Rectal smooth muscle tissue (tissue), 1 donor: ENCODE measurements at regions not wholly inside any gene's neighbourhood (a gene's known extent, or its start where the extent isn't known, plus 50 kb on each side); places are given as distances from the start of the nearest gene placed in this dataset.

Experiments used
- H3K27ac ChIP-seq: one replicate; pipeline ENCODE4 v1.7.0; 2013; ENCODE audit warnings: low read depth, low read length, inconsistent platforms
- H3K27me3 ChIP-seq: one replicate; pipeline ENCODE4 v1.7.0; 2013; ENCODE audit warnings: low read length; ENCODE audit not compliant: control insufficient read depth, insufficient read depth
- H3K36me3 ChIP-seq: one replicate; pipeline ENCODE4 v1.7.0; 2013; ENCODE audit warnings: low read length; ENCODE audit not compliant: control insufficient read depth, insufficient read depth
- H3K4me1 ChIP-seq: one replicate; pipeline ENCODE4 v1.7.0; 2013; ENCODE audit warnings: low read length; ENCODE audit not compliant: control insufficient read depth, insufficient read depth
- H3K4me3 ChIP-seq: one replicate; pipeline ENCODE4 v1.7.0; 2013; ENCODE audit warnings: low read length
- H3K9ac ChIP-seq: one replicate; pipeline ENCODE4 v1.7.0; 2013; ENCODE audit warnings: low read length

DNA sequence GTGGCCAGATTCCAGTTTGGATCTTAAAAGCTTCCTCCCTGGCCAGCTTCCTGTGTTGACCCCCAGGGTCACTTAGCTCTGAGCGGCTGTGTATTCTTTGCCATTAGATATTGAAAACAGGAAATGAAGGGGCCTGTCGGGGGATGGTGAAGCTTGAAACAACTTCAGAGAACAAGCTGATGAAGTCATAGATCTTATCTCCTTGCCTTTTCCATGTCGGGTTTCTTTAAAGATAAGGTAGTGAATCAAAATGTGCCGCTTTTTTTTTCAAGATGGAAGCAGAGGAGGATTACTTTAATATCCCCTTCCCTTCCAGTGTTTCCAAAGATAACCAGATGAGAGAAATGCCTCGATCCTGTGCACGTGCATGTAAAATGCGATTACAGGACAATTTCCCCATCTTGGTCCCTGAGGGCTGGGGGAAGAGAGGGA is 508.5 kb downstream of the MID1IP1 start:
- no peak overlapping the region for H3K9ac ChIP-seq
- H3K4me3 ChIP-seq, result no peak overlapping the region
- H3K27me3 ChIP-seq, result peaks cover 2% of the 10 kb centered on the region
- H3K36me3 ChIP-seq, result no peaks in the 10 kb centered on the region
- no peak overlapping the region for H3K27ac ChIP-seq
- H3K4me1 ChIP-seq, result no peaks in the 10 kb centered on the region

- no peaks in the 10 kb centered on the region for H3K36me3 ChIP-seq
- H3K9ac ChIP-seq, result no peak overlapping the region
- H3K27ac ChIP-seq, result no peak overlapping the region
- no peak overlapping the region for H3K4me3 ChIP-seq
- H3K27me3 ChIP-seq, result peaks cover 2% of the 10 kb centered on the region
- no peaks in the 10 kb centered on the region for H3K4me1 ChIP-seq
Measured at GRCh38 chrX:39310891-39311290, 509.6 kb downstream of the MID1IP1 start.

- H3K9ac ChIP-seq, result no peak overlapping the region
- H3K36me3 ChIP-seq, result no peaks in the 10 kb centered on the region
- no peaks in the 10 kb centered on the region for H3K4me1 ChIP-seq
- no peak overlapping the region for H3K27ac ChIP-seq
- peaks cover 2% of the 10 kb centered on the region for H3K27me3 ChIP-seq
- no peak overlapping the region for H3K4me3 ChIP-seq
Measured at GRCh38 chrX:39311646-39312045, 510.4 kb downstream of the MID1IP1 start.

GRCh38 chrX:39313146-39313545 is 511.9 kb downstream of the MID1IP1 start:
- Histone ChIP-seq H3K4me3 (no peak overlapping the region), H3K27ac (no peak overlapping the region), H3K36me3 (no peaks in the 10 kb centered on the region), H3K4me1 (no peaks in the 10 kb centered on the region), H3K27me3 (peaks cover 2% of the 10 kb centered on the region), H3K9ac (no peak overlapping the region)

- Histone ChIP-seq H3K9ac (no peak overlapping the region), H3K4me3 (no peak overlapping the region), H3K27me3 (peaks cover 2% of the 10 kb centered on the region)
Measured at GRCh38 chrX:39318506-39319343, 517.5 kb downstream of the MID1IP1 start.

DNA sequence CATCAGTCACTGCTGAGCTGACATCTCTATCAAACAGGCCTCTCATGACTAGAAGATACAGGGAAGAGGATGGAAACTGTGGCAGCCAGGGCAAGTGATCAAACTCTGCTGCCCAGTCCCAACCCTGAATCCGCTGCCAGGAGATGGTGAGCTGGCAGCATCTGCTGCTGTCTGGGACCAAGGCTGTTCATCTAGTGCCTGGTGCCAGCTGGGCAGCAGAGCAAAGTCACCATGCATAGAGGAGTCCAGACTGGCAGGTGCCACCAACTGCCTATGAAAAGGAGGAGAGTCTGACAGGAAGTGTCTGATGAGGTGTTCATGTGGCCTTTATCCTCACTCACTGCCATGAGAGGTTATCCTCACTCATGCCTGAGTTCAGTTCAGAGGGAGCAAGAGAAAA is 518.9 kb downstream of the MID1IP1 start:
- Histone ChIP-seq H3K27me3 (no peaks in the 10 kb centered on the region), H3K4me3 (no peak overlapping the region), H3K27ac (no peak overlapping the region), H3K9ac (no peak overlapping the region), H3K36me3 (no peaks in the 10 kb centered on the region), H3K4me1 (peaks cover 4% of the 10 kb centered on the region)

More at GRCh38 chrX:39318506-39319343, 517.5 kb downstream of the MID1IP1 start:
- Histone ChIP-seq H3K27ac (no peak overlapping the region), H3K4me1 (peaks cover 4% of the 10 kb centered on the region), H3K36me3 (no peaks in the 10 kb centered on the region)

- no peak overlapping the region for H3K27ac ChIP-seq
- no peak overlapping the region for H3K4me3 ChIP-seq
- H3K36me3 ChIP-seq, result no peaks in the 10 kb centered on the region
- no peak overlapping the region for H3K9ac ChIP-seq
- H3K4me1 ChIP-seq, result peaks cover 4% of the 10 kb centered on the region
- no peaks in the 10 kb centered on the region for H3K27me3 ChIP-seq
Measured at GRCh38 chrX:39322496-39322895, 521.2 kb downstream of the MID1IP1 start.

DNA sequence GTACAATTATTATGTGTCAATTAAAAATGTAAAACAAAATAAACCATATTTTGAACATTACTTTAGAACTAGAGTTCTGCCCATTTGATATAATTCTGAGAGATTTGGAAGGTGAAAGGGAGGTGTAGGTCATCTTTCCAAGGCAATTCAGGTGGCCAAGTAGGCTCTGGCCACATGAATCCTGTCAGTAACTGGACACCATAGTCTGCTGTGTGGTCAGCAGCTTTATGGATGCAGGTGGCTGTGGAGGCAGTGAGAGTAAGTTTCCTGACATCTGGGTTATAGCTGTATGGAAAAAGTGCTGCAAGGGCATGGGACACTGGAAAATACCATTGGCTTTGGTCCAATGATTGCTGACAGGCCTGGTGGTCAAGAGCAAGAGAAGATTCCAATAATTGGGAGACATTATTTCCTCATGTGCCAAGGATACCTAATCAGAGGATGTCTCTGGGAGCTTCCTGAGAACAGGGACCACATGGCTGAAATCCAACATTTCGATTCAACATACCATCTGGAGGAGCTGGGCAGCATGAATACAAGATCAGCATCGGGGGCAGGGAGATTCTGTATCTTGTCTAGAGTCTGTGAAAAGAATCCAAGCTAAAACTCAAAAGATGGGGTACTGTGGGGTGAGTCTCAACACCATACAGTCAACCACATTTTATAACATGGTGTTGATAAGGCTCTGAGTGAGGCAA is 523.1 kb downstream of the MID1IP1 start:
- Histone ChIP-seq H3K27ac (no peak overlapping the region), H3K4me1 (peaks cover under 1% of the 10 kb centered on the region), H3K4me3 (no peak overlapping the region), H3K27me3 (no peaks in the 10 kb centered on the region), H3K9ac (no peak overlapping the region), H3K36me3 (no peaks in the 10 kb centered on the region)

GRCh38 chrX:39327255-39327654 is 526.0 kb downstream of the MID1IP1 start:
- Histone ChIP-seq H3K36me3 (no peaks in the 10 kb centered on the region), H3K9ac (no peak overlapping the region), H3K27ac (no peak overlapping the region), H3K27me3 (no peaks in the 10 kb centered on the region), H3K4me3 (no peak overlapping the region), H3K4me1 (no peaks in the 10 kb centered on the region)

- H3K4me3 ChIP-seq, result no peak overlapping the region
- no peaks in the 10 kb centered on the region for H3K27me3 ChIP-seq
- no peak overlapping the region for H3K27ac ChIP-seq
- H3K36me3 ChIP-seq, result no peaks in the 10 kb centered on the region
- no peak overlapping the region for H3K9ac ChIP-seq
- no peaks in the 10 kb centered on the region for H3K4me1 ChIP-seq
Measured at GRCh38 chrX:39327705-39328104, 526.4 kb downstream of the MID1IP1 start.

- H3K36me3 ChIP-seq, result no peaks in the 10 kb centered on the region
- no peaks in the 10 kb centered on the region for H3K4me1 ChIP-seq
Measured at GRCh38 chrX:39328661-39329060, 527.4 kb downstream of the MID1IP1 start.

GRCh38 chrX:39331082-39331704 is 529.9 kb downstream of the MID1IP1 start:
- Histone ChIP-seq H3K9ac (no peak overlapping the region), H3K4me1 (no peaks in the 10 kb centered on the region), H3K36me3 (no peaks in the 10 kb centered on the region), H3K4me3 (no peak overlapping the region), H3K27me3 (no peaks in the 10 kb centered on the region), H3K27ac (no peak overlapping the region)

More at GRCh38 chrX:39328661-39329060, 527.4 kb downstream of the MID1IP1 start:
- H3K4me3 ChIP-seq, result no peak overlapping the region
- no peak overlapping the region for H3K27ac ChIP-seq
- H3K27me3 ChIP-seq, result no peaks in the 10 kb centered on the region
- no peak overlapping the region for H3K9ac ChIP-seq
